Endothelial cell (in vitro differentiated cells): ENCODE measurements at regions not wholly inside any gene's neighbourhood (a gene's known extent, or its start where the extent isn't known, plus 50 kb on each side); places are given as distances from the start of the nearest gene placed in this dataset.

ENCODE experiments used
- DNase-seq: peaks from one replicate; pipeline ENCODE4 v3.0.0; 2021; ENCODE audit warnings: low spot score
- H3K27ac Mint-ChIP-seq: one replicate; pipeline ENCODE4 v1.8.0; 2021; ENCODE audit warnings: mixed read lengths, inconsistent platforms; ENCODE audit not compliant: unreplicated experiment
- H3K27me3 Mint-ChIP-seq: one replicate; pipeline ENCODE4 v1.8.0; 2021; ENCODE audit warnings: mild to moderate bottlenecking, moderate library complexity, mixed read lengths, inconsistent platforms; ENCODE audit not compliant: unreplicated experiment
- H3K36me3 Mint-ChIP-seq: one replicate; pipeline ENCODE4 v1.8.0; 2021; ENCODE audit warnings: mild to moderate bottlenecking, low read depth, mixed read lengths, inconsistent platforms; ENCODE audit not compliant: unreplicated experiment
- H3K4me1 Mint-ChIP-seq: one replicate; pipeline ENCODE4 v1.8.0; 2021; ENCODE audit warnings: mild to moderate bottlenecking, mixed read lengths, inconsistent platforms; ENCODE audit not compliant: unreplicated experiment
- H3K4me3 Mint-ChIP-seq: one replicate; pipeline ENCODE4 v1.8.0; 2021; ENCODE audit warnings: mild to moderate bottlenecking, mixed read lengths, inconsistent platforms; ENCODE audit not compliant: unreplicated experiment
- H3K9me3 Mint-ChIP-seq: one replicate; pipeline ENCODE4 v1.8.0; 2021; ENCODE audit warnings: mixed read lengths, inconsistent platforms; ENCODE audit not compliant: unreplicated experiment
- TF ChIP-seq, protein P1 (sequence below): fragments of 200-600 bp; sonication (generic); IDR thresholded peaks from one replicate; pipeline ENCODE4 v1.5.0; 2021; ENCODE audit warnings: antibody characterized with exemption; ENCODE audit not compliant: unreplicated experiment

DNA sequence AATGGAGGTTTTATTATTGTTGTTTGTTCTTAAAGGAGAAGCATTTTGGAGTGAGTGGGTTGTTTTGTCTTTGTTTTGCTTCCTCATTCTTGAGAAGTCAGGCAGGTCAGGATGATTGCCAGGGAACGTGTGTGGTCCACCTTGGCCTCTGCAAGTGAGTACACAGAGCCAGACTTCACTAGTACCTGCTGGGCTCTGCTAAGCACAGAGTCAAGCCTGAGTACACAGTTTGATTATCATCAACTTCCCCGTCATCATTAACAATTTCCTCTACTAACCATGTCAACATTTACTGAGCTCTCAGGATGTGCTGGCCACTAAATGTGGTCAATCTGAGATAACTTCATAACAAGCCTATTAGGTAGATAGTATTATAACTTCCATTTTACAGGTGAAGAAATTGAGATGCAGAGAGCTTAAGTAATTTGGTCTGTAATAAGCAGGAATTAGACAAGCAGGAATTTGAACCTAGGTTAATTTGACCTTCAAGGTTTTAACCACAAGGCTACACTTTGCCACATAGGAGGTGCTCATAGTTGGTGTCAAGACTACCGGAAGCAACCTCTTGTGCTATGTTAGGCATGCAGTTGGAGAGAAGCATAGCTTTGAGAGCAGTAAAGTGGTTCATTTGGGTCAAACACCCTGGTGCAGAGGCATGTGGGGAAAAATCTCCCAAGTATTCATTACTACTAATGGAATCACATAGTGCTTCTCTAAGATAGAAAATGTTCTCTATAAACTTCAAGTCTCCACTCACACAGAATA lies 178.3 kb downstream of the NUAK1 start:
- Mint-ChIP-seq H3K9me3 (no peaks in the 10 kb centered on the region), H3K4me1 (peaks cover 9% of the 10 kb centered on the region), H3K27ac (no peak overlapping the region), H3K4me3 (no peak overlapping the region), H3K27me3 (no peaks in the 10 kb centered on the region), H3K36me3 (no peaks in the 10 kb centered on the region)
- no peak for DNase-seq
- TF ChIP-seq, protein P1, sequence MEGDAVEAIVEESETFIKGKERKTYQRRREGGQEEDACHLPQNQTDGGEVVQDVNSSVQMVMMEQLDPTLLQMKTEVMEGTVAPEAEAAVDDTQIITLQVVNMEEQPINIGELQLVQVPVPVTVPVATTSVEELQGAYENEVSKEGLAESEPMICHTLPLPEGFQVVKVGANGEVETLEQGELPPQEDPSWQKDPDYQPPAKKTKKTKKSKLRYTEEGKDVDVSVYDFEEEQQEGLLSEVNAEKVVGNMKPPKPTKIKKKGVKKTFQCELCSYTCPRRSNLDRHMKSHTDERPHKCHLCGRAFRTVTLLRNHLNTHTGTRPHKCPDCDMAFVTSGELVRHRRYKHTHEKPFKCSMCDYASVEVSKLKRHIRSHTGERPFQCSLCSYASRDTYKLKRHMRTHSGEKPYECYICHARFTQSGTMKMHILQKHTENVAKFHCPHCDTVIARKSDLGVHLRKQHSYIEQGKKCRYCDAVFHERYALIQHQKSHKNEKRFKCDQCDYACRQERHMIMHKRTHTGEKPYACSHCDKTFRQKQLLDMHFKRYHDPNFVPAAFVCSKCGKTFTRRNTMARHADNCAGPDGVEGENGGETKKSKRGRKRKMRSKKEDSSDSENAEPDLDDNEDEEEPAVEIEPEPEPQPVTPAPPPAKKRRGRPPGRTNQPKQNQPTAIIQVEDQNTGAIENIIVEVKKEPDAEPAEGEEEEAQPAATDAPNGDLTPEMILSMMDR = no peak

DNA sequence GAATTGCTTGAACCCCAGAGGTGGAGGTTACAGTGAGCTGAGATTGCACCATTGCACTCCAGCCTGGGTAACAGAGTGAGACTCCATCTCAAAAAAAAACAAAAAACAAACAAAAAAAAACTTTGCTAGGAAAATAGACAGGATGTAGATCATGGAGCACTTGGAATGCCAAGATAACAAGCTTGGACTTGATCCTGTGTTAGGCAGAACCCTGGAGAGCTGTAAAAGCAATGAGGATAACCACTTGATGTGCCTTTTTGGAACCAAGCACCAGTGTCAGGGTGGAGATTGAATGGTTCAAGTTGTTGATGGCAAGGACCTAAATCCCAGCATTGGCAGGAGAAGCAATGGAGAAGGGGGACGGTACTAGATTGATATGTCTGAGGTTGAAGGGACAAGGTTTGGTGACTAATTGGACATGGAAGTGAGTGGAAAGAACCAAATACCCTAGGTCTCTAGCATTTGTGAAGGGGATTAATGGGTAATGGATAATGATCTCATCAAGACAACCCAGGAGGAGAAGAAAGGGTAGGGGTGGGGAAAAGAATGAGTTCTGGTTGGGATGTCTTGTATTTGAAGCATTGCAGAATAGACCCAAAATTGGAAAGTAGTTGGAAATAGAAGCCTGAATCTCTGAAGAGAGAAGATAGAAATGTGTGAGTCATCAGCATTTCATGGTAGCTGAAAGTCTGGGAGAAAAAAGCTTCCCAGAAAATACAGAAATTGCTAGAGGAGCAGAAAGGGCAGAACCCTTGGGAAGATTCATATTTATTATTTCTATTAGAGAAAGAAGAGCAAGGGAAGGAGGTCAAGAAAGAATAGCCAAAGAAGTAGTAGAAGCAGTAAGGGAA lies 176.7 kb downstream of the NUAK1 start:
- no peak for DNase-seq
- TF ChIP-seq, protein P1 = no peak
- no peaks in the 10 kb centered on the region for H3K36me3 Mint-ChIP-seq
- no peak overlapping the region for H3K4me3 Mint-ChIP-seq
- H3K27me3 Mint-ChIP-seq = no peaks in the 10 kb centered on the region
- no peaks in the 10 kb centered on the region for H3K9me3 Mint-ChIP-seq
- peaks cover 9% of the 10 kb centered on the region for H3K4me1 Mint-ChIP-seq
- H3K27ac Mint-ChIP-seq = no peak overlapping the region

DNA sequence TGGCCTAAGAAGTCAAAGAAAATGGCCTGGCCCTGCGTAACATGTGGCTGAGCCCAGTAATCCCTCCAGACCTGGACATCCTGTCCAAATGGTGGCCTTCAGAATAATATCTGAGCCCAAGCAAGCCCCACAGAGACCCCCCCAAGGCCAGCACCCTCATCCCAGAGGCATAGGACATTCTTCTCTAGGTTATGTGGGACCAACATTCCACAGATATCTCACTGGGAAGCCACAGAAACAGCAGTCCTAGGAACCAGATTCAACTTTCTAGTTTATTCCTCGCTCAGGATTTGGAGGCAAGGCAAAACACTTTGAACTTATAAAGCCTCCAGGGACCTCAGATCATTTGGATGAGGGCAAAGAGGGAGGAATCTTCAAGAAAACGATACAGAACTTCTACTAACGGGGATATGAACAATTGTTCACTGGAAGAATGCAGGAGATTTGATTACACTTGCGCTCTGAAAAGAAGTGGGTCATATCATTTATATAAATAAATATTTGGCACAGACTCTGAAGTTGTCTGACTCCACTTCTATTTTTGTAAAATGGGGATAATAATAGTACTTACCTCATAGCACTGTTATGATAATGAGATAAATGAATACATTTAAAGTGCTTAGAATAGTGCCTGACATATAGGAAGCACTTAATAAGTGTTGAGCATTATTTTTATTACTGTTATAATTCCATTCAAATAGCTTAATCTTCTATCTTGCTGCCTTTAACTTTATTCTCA lies 171.5 kb downstream of the NUAK1 start:
- DNase-seq = no peak
- Mint-ChIP-seq H3K9me3 (no peaks in the 10 kb centered on the region), H3K4me1 (peaks cover 9% of the 10 kb centered on the region), H3K36me3 (no peaks in the 10 kb centered on the region), H3K27me3 (no peaks in the 10 kb centered on the region), H3K4me3 (no peak overlapping the region), H3K27ac (no peak overlapping the region)
- TF ChIP-seq, protein P1 = no peak

DNA sequence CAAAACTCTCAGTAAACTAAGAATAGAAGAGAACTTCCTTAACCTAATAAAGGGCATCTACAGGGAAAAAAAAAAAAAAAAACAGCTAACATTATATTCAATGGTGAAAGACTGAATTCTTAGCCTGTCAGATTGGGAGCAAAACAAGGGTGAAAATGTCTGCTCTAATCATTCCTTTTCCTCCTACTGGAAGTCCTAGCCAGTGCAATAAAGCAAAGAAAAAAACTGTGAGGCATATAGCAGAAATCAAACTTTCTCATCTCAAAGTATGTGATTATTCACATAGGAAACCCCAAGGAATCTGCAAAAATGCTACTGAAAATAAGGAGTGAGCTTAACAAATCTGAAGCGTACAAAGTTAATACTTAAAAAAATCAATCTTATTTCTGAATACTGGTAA lies 170.7 kb downstream of the NUAK1 start:
- H3K27ac Mint-ChIP-seq = no peak overlapping the region

More for the DNA sequence above, 170.7 kb downstream of the NUAK1 start:
- Mint-ChIP-seq H3K36me3 (no peaks in the 10 kb centered on the region), H3K4me1 (peaks cover 2% of the 10 kb centered on the region), H3K9me3 (no peaks in the 10 kb centered on the region), H3K4me3 (no peak overlapping the region), H3K27me3 (no peaks in the 10 kb centered on the region)
- TF ChIP-seq, protein P1 = no peak
- no peak for DNase-seq
